TTC549 (cell line): ENCODE measurements at regions not wholly inside any gene's neighbourhood (a gene's known extent, or its start where the extent isn't known, plus 50 kb on each side); places are given as distances from the start of the nearest gene placed in this dataset.
"Not testable (repeated sequence)": the region's sequence is repeated elsewhere in the genome, so short reads cannot be mapped to it uniquely, and the experiment has no call there.

Experiments used
- FAIRE-seq: peaks from 2 replicates; lab custom pipeline; 2012; peaks lifted over from hg19 to GRCh38; lab: Jason Lieb, UNC

DNA sequence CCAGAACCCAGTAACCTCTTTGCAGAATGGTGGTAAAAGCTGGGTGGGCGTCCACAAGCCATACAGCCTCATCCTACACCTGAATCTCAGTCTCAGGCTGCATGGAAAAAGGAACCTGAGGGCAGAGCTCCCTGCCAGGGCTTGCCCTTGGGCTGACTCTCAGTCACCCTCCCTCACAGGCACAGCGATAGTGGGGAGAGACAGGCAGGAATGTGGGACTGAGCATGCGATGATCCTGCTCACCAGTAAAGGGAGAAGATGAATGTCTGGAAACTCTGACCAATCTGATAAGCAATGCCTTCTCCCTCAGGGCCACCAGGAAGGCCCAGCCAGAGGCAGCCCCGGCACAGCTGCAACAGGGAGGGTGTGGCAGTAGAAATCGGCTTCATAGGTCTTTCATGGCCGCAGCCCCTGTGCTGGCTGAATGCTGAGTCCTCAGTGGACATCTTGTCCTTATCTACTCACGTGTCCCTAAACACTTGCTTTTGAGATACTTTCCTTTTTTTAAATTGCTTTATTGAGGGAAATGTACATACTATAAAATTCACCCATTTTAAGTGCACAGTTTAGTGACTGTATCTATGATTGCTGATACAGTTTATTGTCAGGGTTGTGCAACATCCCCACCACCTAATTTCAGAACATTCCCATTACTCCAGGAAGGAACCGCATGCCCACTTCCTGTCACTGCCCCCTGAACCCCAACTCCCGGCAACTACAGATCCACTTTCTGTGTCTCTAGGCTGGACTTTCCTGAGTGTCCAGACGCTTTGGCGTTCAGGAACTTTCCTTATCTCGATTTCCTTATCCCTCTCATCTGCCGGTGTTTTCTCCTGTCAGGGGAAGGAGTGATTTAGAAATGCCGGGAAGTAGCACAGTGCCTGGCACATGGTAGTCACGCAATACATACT is 258.1 kb downstream of the PCNX1 start:
- FAIRE-seq: no peak

DNA sequence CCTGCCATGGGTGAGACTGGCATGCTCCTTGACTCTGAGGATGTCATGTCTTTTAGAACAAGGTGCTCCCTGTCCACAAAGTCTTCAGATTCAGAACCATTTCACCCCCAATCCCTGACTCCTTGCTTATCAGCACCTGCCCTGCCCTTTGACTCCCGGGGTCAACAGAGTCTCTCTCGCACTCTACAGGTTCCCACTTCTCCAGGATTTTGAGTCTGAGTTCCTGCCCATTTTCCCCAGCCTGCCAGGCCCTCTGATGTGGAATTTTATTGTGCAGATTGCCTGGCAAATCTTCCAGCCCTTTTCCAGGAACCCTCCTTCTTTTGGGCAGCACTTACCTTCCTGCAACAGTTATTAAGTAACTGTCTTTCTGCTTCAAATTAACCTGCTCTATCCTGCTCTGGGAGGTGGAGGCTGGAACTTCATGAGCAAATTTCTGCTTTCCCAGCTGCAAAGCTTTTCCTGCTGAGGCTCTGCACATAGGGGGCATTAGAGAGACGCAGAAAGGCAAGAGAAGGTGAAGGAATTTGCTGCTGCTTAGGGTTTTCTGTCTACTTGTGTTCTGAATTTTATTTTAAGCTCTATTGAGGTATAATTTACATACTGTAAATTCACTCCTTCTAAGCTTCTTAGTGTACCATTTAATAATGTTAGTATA is 259.1 kb downstream of the PCNX1 start:
- FAIRE-seq: no peak

DNA sequence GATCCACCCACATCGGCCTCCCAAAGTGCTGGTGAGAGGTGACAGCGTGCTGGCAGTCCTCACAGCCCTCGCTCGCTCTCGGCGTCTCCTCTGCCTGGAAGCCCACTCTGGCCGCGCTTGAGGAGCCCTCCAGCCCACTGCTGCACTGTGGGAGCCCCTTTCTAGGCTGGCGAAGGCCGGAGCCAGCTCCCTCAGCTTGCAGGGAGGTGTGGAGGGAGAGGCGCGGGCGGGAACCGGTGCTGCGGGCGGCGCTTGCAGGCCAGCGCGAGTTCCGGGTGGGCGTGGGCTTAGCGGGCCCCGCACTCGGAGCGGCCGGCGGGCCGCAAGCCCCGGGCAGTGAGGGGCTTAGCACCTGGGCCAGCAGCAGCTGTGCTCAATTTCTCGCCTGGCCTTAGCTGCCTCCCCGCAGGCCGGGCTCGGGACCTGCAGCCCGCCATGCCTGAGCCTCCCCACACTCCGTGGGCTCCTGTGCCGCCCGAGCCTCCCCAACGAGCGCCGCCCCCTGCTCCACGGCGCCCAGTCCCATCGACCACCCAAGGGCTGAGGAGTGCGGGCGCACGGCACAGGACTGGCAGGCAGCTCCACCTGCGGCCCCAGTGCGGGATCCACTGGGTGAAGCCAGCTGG is 260.2 kb downstream of the PCNX1 start:
- FAIRE-seq: not testable (repeated sequence)

DNA sequence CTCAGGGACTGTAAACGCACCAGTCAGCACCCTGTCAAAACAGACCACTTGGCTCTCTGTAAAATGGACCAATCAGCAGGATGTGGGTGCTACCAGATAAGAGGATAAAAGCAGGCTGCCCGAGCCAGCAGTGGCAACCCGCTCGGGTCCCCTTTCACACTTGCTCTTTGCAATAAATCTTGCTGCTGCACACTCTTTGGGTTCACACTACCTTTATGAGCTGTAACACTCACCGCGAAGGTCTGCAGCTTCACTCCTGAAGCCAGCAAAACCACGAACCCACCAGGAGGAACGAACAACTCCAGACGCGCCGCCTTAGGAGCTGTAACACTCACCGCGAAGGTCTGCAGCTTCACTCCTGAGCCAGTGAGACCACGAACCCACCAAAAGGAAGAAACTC is 260.9 kb downstream of the PCNX1 start:
- FAIRE-seq: not testable (repeated sequence)

DNA sequence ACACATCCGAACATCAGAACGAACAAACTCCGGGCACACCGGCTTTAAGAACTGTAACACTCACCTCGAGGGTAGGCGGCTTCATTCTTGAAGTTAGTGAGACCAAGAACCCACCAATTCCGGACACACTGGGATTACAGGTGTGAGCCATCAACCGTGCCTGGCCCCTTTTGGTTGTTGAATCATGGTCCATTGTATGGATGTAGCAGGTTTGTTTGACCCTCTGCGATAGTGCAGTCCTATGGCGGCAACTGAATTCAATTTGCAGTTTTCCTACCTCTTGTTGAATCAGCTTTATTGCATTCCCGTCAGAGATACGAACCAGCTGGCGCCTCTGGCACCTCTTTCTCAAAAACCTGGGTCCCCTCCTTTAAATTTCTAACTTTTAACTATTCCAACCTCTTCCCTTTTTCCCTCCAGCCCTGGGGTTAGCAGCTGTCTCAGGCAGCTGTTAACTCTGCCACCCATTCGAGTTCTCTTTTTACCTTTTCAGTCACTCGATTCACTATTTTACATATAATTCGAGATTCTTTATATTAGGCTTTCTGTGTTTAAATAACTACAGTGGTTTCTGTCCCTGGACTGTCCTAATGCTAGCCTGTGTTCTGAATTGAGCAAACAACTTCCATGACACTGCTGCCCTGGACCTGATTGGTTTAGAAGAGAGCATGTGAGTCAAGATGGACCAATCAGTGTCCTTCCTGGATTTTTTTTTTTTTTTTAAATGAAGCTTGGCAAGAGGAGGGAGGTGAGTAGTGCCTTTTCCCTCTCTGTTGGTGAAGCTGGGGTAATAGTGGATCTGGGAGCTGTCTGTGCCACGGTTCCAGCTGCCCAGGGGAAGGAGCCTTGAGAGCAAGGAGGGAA is 261.5 kb downstream of the PCNX1 start:
- no peak for FAIRE-seq

DNA sequence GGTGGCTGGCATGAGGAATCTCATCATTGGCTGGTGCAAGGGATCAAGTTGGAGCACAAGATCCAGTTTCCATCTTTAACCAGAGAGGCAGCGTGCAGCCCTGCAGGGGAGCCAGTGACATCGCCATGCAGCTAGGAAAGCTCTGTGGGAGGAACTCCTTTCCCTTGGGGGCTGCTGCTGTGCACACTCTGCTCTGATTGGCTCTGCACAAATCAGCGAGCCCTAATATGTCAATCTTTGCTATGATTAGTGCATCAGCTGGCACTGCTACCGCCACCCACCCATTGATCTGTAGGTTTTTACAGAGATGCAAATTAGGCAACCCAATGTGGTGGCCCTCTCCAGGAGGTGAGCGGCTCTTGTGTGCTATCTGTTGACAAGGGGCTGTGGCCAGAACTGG is 262.6 kb downstream of the PCNX1 start:
- FAIRE-seq: no peak

DNA sequence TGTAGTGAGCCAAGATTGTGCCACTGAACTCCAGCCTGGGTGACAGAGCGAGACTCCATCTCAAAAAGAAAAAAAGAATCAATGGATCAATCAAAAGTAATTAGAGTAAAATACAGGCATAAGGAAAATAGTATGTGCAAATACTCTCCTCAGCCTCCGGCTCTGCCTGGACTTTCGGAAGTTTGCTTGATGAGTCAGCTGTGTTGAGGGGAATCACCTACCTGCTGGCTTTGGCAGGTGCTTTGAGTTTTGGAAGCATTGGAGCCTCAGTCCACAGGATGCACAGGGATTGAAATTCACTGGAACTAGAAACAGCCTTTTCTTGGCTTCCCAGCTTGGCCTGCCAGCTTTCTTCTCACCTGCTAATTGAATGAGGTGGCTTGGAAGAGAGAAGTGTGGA is 268.2 kb downstream of the PCNX1 start:
- no peak for FAIRE-seq

DNA sequence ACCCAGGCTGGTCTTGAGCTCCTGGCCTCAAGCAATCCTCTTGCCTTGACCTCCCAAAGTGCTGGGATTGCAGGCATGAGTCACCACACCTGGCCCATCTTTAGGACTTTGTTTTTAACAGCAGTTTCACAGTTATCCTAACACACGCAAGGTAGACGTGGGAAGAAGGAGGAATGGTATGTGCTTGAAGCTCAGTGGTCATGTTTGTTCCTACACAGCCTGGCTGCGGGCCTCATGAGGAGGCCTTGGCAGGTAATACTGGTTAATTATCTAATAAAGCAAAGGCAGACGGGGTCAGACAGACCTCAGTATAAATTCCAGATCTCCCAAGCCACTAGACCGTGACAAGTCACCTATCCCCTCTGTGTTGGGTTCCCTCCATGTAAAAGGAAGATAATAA is 271.8 kb downstream of the PCNX1 start:
- FAIRE-seq: no peak

DNA sequence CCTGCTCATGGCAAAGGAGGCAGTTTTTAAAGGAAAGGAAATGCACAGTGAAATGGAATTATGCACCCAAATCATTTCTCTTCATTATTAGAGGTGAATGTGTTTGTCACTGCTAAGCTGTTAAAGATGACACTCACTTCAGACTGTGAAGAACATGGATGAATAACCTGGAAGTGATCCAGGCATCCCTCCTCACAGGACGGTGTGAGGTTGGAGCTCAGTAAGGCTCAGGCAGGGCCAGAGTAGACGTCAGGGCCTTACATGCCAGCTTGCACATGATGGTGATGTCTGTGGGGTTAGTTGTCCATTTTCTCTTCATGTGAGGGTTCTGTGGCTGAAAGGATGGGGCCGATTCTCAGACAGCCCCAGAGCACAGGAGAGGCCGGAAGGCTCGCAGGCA is 273.1 kb downstream of the PCNX1 start:
- FAIRE-seq: no peak

DNA sequence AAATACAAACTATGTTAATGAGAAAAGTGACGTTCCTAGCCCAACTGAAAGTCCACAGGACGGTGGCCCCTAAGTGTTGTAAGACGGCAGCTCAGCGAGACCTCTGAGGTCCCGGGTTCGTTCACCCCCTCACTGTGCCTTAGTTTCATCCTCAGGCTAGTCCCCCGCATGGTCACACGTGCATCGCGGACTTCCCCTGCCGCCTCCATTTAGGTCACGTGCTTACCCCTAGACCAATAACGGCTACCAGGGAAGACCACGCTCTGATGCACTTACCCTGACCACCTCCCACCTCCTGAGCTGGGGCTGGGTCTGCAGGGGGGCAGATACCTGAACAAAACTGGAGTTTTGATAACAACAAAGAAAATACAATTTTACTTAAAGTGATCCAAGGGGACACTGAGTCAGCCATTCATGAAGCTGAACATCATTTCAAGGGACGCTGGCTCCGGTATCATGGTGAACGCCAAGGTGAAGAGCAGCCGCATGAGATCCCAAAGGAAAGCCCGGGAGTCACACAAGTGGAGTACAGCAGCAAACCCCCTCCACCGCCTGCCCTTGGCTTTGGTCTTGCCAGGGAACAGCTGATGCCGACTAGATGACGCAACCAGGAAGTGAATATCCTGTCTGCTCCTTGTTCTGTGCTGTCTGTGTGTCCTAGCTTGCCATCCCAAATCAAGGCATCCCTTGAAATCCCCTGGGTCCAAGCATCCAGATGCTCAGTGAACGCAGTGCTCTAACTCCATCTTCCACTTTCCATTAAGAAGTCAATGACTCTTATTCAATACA is 274.1 kb downstream of the PCNX1 start:
- no peak for FAIRE-seq

DNA sequence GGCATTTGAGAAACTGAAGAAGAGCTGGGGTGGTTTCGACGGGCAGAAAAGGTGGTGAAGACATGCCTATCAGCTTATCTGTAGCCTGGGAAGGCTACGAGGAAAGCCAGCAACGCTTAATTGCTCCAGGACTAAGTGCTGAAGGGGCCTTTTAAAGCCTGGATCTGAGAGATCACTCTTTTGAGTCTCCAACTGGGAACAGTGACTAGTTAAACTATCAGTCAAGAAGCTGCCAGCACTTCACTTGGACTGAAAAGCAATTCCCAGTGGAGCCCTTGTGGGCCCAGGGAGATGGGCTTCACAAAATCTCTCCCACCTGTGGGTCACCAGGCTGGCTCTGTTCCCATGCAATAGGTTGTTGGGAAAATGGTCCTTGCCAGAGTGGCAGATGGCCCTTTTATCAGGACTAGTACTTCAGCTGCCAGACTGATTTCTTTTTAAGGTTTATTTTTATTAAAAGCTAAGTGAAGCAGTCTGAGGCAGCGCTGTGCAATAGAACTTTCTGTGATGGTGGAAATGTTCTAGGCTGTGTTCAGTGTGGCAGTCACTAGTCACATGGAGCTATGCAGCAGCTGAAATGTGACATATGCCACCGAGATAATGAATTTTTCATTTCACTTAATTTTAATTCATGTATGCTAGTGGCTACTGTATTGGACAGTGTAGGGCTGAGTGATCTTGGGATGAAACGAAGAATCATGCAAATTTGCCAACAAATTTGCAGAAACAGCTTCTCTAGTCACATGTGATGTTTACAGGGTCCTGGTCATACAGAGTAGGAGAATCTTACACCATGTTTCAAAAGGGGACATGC is 276.8 kb downstream of the PCNX1 start:
- FAIRE-seq: no peak

DNA sequence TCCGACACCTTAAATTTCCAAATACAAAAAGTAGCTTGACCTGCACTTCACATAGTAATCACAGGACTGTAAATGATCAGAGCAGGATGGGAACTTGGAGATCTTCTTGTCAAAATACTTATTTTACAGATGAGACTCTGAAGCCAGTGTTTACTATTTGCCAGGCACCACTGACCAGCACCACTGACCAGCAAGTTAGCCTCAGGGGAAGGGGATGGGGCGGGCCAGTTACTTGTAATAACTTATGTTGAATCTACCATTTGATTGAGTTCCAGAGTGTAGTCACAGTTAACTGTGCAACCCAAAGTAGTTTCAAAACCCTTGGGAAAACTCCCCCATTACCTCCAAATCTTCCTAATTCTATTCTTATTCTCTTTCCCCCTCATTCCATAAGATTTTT is 278.4 kb downstream of the PCNX1 start:
- FAIRE-seq: no peak

DNA sequence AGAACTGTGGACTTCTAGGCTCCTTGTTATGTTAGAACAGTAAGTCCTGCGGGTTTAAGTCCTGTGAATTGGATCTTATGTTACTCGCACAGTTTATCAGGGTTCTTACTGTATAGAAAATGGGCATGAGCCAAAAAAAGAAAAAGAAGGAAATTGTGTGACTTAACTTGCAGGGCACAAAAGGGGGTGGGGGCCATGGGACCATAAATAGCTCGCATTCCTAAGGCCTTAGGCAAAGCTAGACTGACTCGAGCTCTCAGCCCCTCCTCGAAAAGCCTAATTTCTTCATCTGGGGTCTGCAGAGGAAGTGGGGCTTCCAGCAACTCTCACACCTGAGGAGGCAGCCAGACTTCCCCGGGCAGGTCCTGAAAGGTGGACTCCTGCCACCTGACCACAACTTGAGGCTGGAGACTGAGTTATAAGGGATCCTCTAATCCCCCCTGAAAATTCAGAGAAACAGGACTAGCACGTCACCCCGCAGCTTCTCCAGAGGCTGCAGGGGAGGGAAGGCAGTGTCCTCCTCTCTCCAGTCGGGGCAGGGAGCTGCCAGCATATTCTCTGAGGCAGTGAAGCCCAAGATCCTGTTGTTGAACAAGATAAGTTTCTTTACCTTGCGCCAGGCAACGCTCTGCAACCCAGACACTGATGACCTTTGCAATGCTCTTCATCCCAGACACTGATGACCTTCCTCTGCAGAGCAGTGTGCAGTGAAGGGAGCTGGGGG is 280.5 kb downstream of the PCNX1 start:
- FAIRE-seq: no peak

DNA sequence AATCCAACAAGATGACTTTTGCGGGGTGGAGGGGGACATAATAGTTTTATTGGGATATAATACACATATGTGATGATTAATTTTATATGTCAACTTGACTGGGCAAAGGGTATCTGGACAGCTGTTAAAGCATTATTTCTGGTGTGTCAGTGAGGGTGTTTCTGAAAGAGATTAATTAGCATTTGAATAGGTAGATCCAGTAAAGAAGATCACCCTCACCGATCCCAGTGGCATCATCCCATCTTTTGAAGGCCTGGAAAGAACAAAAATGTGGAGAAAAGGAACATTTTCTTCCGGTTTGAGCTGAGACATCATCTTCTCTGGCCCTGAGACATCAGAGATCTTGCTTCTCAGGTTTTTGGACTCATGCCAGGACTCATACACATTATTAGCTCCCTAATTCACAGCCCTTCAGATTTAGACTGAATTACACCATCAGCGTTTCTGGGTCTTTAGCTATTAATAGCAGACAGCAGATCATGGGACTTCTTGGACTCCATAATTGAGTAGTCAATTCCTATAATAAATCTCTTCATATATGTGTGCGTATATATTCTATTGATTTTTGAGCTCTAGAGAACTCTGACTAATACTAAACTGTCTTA is 283.6 kb downstream of the PCNX1 start:
- FAIRE-seq: no peak

DNA sequence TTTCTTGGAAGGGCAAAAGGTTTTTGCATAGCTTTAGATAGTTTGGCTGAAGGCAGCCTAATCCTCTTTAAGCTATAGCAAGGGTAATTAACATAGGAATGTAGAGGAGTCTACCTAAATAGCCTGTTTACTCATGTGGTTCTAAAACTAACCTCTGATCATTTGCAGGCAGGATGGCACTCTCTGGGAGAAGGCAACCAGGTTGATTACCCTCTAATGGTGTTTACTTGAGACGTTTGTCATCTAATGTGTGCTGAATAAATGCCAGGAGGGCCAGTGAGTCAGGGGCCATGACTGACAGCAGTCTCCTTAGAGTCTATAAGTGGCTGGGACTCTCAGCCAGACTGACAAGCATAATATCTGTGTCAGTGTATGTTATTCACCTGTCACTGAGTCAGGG is 286.4 kb downstream of the PCNX1 start:
- no peak for FAIRE-seq

DNA sequence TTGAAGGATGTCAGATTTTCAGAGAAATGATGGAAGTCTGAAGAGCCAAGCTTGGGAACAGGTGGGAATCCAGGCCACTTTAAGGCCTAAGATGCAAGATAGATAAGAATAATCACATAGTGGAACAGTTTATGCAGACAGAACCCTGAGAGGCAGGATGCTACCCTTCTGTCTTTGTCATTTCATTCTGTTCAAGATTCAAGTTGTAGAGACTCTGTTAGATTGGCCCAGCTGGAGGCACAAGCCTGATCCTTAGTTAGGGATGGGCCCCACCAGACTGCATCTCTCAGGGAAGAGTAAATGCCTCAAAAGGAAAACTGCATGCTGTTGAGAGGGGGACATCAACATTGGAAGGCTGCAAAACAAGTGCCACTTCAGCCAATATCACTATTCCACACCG is 287.0 kb downstream of the PCNX1 start:
- no peak for FAIRE-seq

DNA sequence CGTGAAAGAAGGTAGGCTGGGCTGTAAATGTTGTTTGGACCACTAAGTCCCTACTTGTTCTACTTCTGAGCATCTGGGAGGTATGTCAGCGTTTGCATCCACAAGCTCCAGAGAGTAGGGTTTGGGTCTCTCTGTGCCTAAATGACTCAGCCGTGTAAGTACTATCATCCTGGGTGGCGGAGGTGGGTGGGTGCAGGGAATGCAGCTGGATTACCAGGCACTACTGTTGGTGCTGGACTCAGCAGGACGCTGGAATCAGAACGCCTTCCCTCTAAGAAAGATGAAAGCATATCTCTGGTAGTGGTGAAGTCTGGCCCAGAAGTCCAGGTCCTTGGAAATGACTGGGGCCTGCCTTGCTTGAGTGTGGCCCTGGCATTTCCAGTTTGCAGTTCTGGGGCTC is 289.7 kb downstream of the PCNX1 start:
- FAIRE-seq: no peak

DNA sequence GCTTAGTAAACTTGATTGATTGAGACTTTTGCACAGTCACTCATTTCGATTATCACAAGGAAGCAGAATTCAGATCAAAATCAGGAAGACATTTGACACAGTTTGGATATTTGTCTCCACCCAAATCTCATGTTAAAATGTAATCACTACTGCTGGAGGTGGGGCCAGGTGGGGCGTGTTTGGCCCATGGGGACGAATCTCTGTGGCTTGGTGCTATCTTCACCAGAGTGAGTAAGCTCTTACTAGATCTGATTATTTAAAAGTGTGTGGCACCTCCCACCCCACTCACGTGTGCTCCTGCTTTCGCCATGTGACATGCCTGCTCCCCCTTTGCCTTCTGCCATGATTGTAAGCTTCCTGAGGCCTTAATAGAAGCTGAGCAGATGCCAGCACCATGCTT is 291.4 kb downstream of the PCNX1 start:
- no peak for FAIRE-seq

DNA sequence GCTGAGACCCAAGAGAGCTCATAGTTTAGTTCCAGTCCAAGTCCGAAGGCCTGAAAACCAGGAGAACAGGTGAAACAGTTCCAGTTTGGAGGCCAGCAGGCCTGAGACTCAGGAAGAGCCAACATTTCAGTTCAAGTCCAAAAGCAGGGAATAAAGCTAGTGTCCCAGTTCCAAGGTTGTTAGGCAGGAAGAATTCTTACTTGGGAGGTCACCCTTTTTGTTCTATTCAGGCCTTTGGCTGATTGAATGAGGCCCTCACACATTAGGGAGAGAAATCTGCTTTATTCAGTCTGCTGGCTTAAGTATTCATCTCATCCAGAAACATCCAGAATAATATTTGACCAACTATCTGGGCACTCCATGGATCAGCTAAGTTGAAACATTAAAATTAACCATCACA is 294.6 kb downstream of the PCNX1 start:
- FAIRE-seq: no peak

DNA sequence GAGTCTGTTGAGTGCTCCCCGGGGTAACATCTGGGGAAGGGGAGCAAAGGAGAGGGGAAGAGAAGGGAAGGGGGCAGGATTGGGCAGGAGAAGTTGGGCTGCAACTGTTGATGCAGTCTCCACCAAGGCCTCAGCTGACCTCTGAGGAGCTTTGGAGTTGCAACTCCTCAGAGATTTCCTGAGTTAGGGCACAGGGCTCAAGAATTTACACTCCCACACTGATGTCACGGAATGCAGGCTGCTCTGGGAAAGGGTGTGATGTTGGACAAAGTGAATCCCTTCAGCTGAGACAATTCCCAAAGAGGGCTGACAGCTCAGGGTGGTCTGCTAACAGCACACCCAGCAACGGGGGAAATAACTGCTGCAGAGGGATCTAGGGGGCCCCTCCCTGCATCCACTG is 295.6 kb downstream of the PCNX1 start:
- no peak for FAIRE-seq
